HuH-7 (cell line): ENCODE measurements at regions not wholly inside any gene's neighbourhood (a gene's known extent, or its start where the extent isn't known, plus 50 kb on each side); places are given as distances from the start of the nearest gene placed in this dataset.

Experiments used
- DNase-seq: peaks from one replicate; pipeline ENCODE4 v3.0.0; 2011; ENCODE audit warnings: low spot score

GRCh38 chr16:82567175-82567574, 59.6 kb upstream of the CDH13 start:
- DNase-seq, result no peak

DNA sequence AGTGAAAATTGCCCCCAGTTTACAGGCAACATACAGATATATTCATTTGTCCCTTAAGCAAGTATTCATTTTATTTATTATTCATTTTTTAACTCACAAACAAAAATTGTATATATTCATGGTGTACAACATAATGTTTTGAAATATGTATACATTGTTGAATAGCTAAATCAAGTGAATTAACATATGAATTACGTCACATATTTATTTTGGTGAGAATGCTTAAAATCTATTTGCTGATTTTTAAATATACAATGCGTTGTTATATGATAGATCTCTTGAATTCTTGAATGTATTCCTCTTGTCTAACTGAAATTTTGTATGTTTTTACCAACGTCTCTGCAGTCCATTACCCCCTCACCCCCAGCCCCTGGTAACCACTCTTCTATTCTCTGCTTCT, 63.4 kb upstream of the CDH13 start:
- DNase-seq, result no peak

GRCh38 chr16:82562183-82562683, 64.5 kb upstream of the CDH13 start:
- DNase-seq, result no peak

DNA sequence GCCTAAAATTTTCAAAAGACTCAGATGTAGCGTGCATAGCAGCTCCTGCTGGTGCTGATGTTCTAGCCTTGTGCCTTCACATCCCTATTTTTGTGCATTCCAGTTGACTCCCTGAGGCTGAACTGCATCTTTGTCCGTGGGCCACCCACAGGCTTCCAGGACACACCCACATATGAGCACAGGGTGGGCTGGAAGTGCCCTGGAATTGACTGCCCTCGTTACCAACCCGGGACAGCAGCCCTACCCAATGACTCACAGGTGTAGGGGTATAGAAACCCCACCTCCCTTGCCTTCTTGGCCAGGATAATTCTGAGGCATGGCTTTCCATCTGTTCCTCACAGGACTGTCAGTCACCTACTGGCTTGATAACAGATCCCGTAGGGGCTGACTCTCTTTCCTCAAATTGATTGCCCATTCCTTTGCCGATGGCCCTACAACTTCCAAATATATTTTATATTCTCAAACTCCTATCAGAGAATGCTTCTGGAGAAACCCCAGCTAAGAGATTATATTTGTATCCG, 65.9 kb upstream of the CDH13 start:
- DNase-seq, result no peak

DNA sequence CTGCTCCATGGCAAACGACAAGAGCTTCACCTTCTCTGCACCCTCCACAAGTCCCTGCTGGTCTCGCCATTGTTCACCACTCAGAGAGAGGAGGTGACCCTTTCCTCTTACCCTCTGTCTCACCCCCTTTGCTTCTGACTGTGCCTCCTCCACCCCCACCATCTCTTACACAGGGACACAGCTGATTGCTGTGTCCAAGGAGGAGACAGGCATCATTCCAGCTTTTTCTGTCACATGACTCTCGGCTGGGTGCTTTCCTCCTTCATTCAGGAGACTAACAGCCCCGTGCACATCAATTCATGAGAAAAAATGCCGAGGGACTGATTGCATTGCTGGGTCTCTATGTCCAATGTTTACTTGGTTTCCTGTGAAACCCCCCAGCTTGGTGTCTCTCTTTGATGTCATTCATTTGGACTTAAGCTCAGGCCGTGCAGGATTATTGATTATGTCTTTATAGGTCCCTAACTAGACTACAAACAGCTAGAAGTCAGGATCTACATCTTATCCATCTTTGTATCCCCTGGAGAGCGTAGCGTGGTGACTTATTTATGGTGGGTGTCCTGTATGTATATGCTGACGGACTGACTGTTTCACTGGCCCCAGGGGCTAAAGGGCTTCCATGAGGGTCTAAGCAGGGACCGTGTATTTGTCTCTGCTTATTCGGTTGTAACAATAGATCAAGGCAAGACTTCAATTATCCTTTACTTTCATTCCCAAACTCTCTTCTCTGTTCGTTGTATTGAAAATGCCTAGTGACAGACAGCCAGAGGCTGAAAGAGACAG, 82.2 kb upstream of the CDH13 start:
- DNase-seq, result no peak

- DNase-seq, result no peak
Measured at GRCh38 chr16:82542714-82543113, 84.1 kb upstream of the CDH13 start.

GRCh38 chr16:82541103-82541502, 85.7 kb upstream of the CDH13 start:
- DNase-seq, result no peak

DNA sequence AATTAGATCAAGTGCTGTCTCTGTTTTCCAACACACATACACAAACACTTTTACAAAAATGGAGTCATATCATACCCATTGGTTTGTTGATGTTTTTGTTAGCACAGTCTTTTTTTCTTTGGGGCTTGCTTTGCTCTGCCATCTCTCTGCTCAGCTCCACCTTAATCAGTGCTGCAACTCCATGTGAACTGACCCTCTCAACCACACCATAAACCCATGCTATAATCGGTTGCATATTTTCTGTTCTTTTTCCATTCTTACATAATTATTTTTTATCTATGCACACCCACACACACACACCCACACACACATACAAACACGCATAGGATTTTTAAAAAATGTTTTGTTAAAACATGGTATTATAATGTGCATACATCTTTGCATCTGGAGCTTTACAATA, 91.0 kb upstream of the CDH13 start:
- DNase-seq, result no peak

- DNase-seq, result no peak
Measured at GRCh38 chr16:82535262-82535661, 91.5 kb upstream of the CDH13 start.

- DNase-seq, result no peak
Measured at GRCh38 chr16:82533189-82533588, 93.6 kb upstream of the CDH13 start.

DNA sequence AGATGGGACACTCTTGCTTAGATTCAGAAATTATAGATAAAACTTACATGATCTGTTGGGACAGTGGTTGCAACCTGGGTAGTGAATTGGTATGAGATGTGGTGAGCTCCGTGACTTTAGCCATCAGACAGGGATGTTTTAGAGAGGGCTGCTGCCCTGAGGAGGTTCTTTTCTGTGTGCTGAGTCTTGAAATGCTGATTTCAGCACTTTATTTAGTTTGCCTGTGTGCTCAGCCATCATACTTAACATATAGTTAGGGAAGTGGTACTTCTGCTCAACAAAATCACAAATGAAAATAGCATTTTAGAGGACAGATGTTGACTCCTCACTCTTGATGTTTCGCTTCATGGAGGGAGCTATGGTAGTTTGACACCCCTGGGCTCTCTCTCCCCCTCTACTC, 95.9 kb upstream of the CDH13 start:
- DNase-seq, result no peak

- no peak for DNase-seq
Measured at GRCh38 chr16:82527101-82527500, 99.7 kb upstream of the CDH13 start.

DNA sequence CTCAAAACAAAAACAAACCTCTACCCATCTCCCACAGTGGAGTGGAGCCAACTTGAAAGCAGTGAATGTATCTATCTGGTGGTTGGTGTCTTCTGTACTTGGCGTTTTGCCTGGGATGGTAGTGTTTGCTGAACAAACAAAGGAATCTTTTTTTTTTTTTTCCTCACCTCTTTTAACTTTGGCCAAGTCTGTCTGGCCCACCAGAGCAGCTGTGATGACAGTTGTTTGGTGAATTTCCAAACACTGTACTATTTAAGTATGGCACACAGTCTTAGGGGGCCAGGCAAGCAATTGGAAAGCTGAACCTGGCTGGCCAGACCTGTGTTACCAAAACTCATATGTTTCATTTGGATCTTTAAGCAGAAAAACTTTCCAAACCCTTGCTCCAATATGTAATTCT, 101.8 kb upstream of the CDH13 start:
- DNase-seq, result no peak

DNA sequence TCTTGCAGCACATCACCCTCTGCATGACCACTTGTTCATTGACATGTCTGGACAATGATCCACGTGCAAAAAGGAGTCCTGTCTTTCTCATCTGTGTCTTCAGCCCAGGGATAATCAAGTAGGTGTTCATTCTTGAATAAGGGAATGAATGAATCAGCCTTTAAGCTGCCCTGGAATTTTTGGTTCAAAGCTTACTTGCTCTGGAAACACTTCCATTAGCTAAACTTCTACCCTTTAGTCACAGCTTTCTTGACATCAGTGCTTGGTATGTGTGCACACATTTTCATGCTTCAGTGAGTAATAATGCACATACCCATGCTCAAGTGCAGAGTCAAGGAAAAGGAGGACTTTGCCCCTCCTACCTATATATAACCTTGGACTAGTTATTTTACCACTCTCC, 103.0 kb upstream of the CDH13 start:
- DNase-seq, result no peak

- DNase-seq, result no peak
Measured at GRCh38 chr16:82522026-82522425, 104.7 kb upstream of the CDH13 start.

- no peak for DNase-seq
Measured at GRCh38 chr16:82518811-82519210, 108.0 kb upstream of the CDH13 start.

- DNase-seq, result no peak
Measured at GRCh38 chr16:82514262-82514661, 112.5 kb upstream of the CDH13 start.

- DNase-seq, result no peak
Measured at GRCh38 chr16:82510789-82511305, 115.9 kb upstream of the CDH13 start.

GRCh38 chr16:82509691-82510430, 116.9 kb upstream of the CDH13 start:
- no peak for DNase-seq

DNA sequence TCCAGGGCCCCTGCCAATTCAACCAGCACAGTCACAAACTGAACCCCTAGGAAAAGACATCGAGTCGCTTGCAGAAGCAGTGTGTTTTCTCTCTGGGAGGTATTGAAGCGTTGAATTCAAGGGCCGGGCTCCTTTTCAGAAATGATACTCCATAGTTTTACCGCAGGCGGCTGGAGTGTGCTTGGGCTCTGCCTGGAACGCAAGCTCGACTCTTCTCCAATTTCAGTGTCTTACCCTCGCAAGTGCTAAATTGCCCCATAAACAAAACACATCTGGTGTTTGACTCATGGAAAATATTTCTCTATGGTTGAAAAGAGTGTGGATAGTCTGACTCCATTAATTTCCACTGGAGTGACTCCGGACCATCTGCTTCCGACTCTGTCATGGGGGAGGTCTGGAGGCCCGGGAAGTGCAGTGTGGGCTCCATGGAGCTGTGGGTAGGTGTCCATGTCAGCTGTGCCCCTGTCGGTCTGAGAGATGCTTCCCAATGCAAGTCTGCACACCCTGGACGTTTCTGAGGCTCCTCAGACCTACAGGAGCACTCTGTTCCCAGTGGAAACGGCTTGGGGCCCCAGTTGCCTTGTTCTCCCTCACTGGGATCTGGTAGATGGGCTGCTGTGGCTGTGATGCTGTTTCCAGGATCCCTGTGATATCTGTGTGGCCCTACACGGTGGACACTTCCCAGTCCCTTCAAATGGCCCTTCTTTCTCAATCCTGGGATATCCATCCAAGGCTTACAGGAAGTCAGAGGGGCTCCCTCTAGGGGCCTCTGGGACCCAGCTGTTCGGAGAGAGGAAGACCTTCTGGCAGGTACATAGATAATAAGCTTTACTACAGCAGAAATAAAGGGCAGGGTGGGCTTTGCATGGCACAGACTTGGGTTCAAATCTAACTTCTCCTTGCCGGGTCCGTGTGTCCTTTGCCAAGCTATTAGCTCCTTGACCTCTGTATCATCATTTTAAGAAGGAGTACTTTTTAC, 119.8 kb upstream of the CDH13 start:
- DNase-seq, result no peak

GRCh38 chr16:82504836-82505235, 121.9 kb upstream of the CDH13 start:
- DNase-seq, result no peak

GRCh38 chr16:82499302-82499701, 127.5 kb upstream of the CDH13 start:
- DNase-seq, result no peak
